Neuron (in vitro differentiated cells): ENCODE measurements at regions not wholly inside any gene's neighbourhood (a gene's known extent, or its start where the extent isn't known, plus 50 kb on each side); places are given as distances from the start of the nearest gene placed in this dataset.

Experiments
- H2AFZ ChIP-seq: one replicate; pipeline ENCODE4 v1.6.1; 2013; ENCODE audit warnings: low read depth, mild to moderate bottlenecking, inconsistent platforms, low read length, moderate library complexity
- H3K27me3 ChIP-seq: one replicate; pipeline ENCODE4 v1.6.1; 2013; ENCODE audit warnings: low read length; ENCODE audit not compliant: insufficient read depth
- H3K36me3 ChIP-seq: one replicate; pipeline ENCODE4 v1.6.1; 2013; ENCODE audit warnings: low read length; ENCODE audit not compliant: insufficient read depth
- H3K4me1 ChIP-seq: one replicate; pipeline ENCODE4 v1.6.1; 2013; ENCODE audit warnings: low read length; ENCODE audit not compliant: insufficient read depth
- H3K4me3 ChIP-seq: 2 replicates; pipeline ENCODE4 v1.5.1; 2013; ENCODE audit warnings: mild to moderate bottlenecking, low read length, moderate library complexity
- H3K9me3 ChIP-seq: one replicate; pipeline ENCODE4 v1.6.1; 2013; ENCODE audit warnings: low read length

- Histone ChIP-seq H3K9me3 (no peaks in the 10 kb centered on the region), H3K4me3 (no peak overlapping the region)
Observed at GRCh38 chr13:89721216-89721615, 1626.3 kb upstream of the MIR17HG start.

GRCh38 chr13:89726690-89727435, 1620.6 kb upstream of the MIR17HG start:
- no peak overlapping the region for H2AFZ ChIP-seq
- H3K36me3 ChIP-seq = no peaks in the 10 kb centered on the region
- H3K4me3 ChIP-seq = no peak overlapping the region
- no peaks in the 10 kb centered on the region for H3K27me3 ChIP-seq
- no peaks in the 10 kb centered on the region for H3K4me1 ChIP-seq
- H3K9me3 ChIP-seq = no peaks in the 10 kb centered on the region

More at GRCh38 chr13:89721216-89721615, 1626.3 kb upstream of the MIR17HG start:
- no peaks in the 10 kb centered on the region for H3K36me3 ChIP-seq
- no peak overlapping the region for H2AFZ ChIP-seq
- H3K27me3 ChIP-seq = no peaks in the 10 kb centered on the region
- no peaks in the 10 kb centered on the region for H3K4me1 ChIP-seq

DNA sequence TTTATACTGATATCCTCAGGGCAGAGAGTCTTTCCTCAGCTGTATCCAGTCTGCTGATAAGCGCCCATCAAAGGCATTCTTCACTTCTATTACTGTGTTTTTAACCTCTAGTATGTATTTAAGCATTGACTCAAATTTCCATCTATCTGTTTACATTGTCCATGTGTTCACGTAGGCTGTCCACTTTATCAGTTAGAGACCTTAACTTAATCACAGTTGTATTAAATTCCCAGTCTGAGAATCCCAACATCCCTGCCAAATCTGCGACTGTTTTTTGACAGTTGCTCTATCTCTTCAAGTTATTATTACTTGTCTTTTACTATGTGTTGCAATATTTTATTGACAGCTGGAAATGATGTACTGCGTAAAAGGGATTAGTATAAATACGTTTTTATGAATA, 1613.7 kb upstream of the MIR17HG start:
- Histone ChIP-seq H2AFZ (no peak overlapping the region), H3K4me1 (no peaks in the 10 kb centered on the region)

DNA sequence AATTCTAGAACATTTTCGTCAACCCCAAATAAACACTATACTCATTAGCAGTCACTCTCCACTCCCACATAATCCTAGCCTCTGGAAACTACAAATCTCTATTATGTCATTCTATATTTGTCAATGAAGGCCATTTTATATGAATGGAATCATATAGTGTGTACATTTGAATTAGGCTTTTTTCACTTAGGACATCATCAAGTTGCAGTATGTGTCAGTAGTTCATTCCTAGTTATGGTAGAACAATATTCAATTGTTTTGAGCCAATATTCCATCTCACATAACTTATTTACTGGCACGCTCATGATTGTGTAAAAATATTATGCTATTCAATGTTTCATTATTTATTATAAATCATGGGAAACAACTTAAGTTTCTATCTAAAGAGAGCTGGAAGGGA, 1610.4 kb upstream of the MIR17HG start:
- Histone ChIP-seq H3K27me3 (no peaks in the 10 kb centered on the region), H3K4me1 (no peaks in the 10 kb centered on the region), H3K36me3 (no peaks in the 10 kb centered on the region)

More for the DNA sequence above, 1613.7 kb upstream of the MIR17HG start:
- no peak overlapping the region for H3K4me3 ChIP-seq
- no peaks in the 10 kb centered on the region for H3K9me3 ChIP-seq
- no peaks in the 10 kb centered on the region for H3K36me3 ChIP-seq
- no peaks in the 10 kb centered on the region for H3K27me3 ChIP-seq

GRCh38 chr13:89738072-89738471, 1609.4 kb upstream of the MIR17HG start:
- Histone ChIP-seq H3K27me3 (no peaks in the 10 kb centered on the region), H3K4me3 (no peak overlapping the region), H3K9me3 (no peaks in the 10 kb centered on the region), H3K36me3 (no peaks in the 10 kb centered on the region), H2AFZ (no peak overlapping the region), H3K4me1 (no peaks in the 10 kb centered on the region)

More for the DNA sequence above, 1610.4 kb upstream of the MIR17HG start:
- Histone ChIP-seq H2AFZ (no peak overlapping the region), H3K9me3 (no peaks in the 10 kb centered on the region), H3K4me3 (no peak overlapping the region)

GRCh38 chr13:89740994-89741685, 1606.3 kb upstream of the MIR17HG start:
- no peaks in the 10 kb centered on the region for H3K9me3 ChIP-seq
- no peaks in the 10 kb centered on the region for H3K36me3 ChIP-seq
- H3K27me3 ChIP-seq = no peaks in the 10 kb centered on the region
- H2AFZ ChIP-seq = no peak overlapping the region
- no peaks in the 10 kb centered on the region for H3K4me1 ChIP-seq
- no peak overlapping the region for H3K4me3 ChIP-seq

DNA sequence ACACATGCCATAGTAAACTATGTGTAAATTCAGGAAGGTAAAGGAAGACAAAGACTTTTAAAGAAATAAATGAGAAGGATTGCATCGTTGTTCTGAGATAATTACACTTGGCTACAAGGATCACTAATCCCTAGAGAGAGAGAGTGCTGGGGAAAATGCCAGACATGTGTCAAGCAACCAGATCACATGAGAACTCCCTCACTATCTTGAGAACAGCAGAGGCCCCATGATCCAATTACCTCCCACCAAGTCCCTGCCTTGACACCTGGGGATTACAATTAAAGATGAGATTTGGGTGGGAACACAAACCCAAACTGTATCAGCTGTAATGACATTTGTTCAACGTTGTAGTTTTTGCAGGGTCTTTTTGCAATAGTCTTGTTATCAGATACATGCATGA, 1600.9 kb upstream of the MIR17HG start:
- H3K4me1 ChIP-seq = peaks cover 5% of the 10 kb centered on the region
- no peak overlapping the region for H2AFZ ChIP-seq
- no peaks in the 10 kb centered on the region for H3K9me3 ChIP-seq
- H3K4me3 ChIP-seq = no peak overlapping the region
- no peaks in the 10 kb centered on the region for H3K36me3 ChIP-seq
- H3K27me3 ChIP-seq = no peaks in the 10 kb centered on the region

GRCh38 chr13:89748716-89749115, 1598.8 kb upstream of the MIR17HG start:
- Histone ChIP-seq H2AFZ (no peak overlapping the region), H3K4me3 (no peak overlapping the region)

DNA sequence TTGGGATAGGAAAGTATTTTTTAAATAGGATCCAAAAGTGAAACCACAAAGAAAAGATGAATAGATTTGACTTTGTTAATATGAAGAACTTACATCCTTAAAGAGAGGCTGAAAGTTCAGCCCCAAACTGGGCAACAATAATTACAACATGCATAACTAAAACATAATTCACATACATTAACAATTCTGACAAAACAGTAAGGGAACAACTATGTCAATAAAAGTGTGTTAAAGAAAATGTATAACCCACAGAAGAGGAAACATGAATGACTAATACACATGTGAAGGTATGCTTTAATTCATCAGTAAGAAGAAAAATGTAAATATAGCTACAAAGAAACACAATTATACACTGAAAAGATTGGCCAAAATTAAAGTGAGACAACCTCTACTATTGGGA, 1597.6 kb upstream of the MIR17HG start:
- Histone ChIP-seq H3K4me1 (peaks cover 7% of the 10 kb centered on the region), H3K4me3 (no peak overlapping the region), H3K36me3 (no peaks in the 10 kb centered on the region), H3K9me3 (no peaks in the 10 kb centered on the region), H2AFZ (no peak overlapping the region), H3K27me3 (no peaks in the 10 kb centered on the region)

More at GRCh38 chr13:89748716-89749115, 1598.8 kb upstream of the MIR17HG start:
- Histone ChIP-seq H3K9me3 (no peaks in the 10 kb centered on the region), H3K4me1 (peaks cover 7% of the 10 kb centered on the region), H3K27me3 (no peaks in the 10 kb centered on the region), H3K36me3 (no peaks in the 10 kb centered on the region)

GRCh38 chr13:89750371-89750770, 1597.1 kb upstream of the MIR17HG start:
- Histone ChIP-seq H2AFZ (no peak overlapping the region), H3K4me3 (no peak overlapping the region), H3K36me3 (no peaks in the 10 kb centered on the region), H3K9me3 (no peaks in the 10 kb centered on the region), H3K27me3 (no peaks in the 10 kb centered on the region), H3K4me1 (peaks cover 7% of the 10 kb centered on the region)

GRCh38 chr13:89751432-89751930, 1596.0 kb upstream of the MIR17HG start:
- no peak overlapping the region for H3K4me3 ChIP-seq
- H2AFZ ChIP-seq = no peak overlapping the region
- peaks cover 3% of the 10 kb centered on the region for H3K9me3 ChIP-seq
- no peaks in the 10 kb centered on the region for H3K27me3 ChIP-seq
- H3K36me3 ChIP-seq = no peaks in the 10 kb centered on the region
- H3K4me1 ChIP-seq = peaks cover 7% of the 10 kb centered on the region

GRCh38 chr13:89752394-89752793, 1595.1 kb upstream of the MIR17HG start:
- peaks cover 7% of the 10 kb centered on the region for H3K4me1 ChIP-seq
- no peak overlapping the region for H2AFZ ChIP-seq
- no peaks in the 10 kb centered on the region for H3K36me3 ChIP-seq
- H3K4me3 ChIP-seq = no peak overlapping the region
- no peaks in the 10 kb centered on the region for H3K27me3 ChIP-seq
- peaks cover 3% of the 10 kb centered on the region for H3K9me3 ChIP-seq

GRCh38 chr13:89755729-89756492, 1591.6 kb upstream of the MIR17HG start:
- Histone ChIP-seq H3K36me3 (no peaks in the 10 kb centered on the region), H3K27me3 (no peaks in the 10 kb centered on the region), H3K4me1 (peaks cover 7% of the 10 kb centered on the region), H3K4me3 (no peak overlapping the region), H3K9me3 (peaks cover 3% of the 10 kb centered on the region), H2AFZ (no peak overlapping the region)
